ENCODE measurements at regions not wholly inside any gene's neighbourhood (a gene's known extent, or its start where the extent isn't known, plus 50 kb on each side); places are given as distances from the start of the nearest gene placed in this dataset.

DNA sequence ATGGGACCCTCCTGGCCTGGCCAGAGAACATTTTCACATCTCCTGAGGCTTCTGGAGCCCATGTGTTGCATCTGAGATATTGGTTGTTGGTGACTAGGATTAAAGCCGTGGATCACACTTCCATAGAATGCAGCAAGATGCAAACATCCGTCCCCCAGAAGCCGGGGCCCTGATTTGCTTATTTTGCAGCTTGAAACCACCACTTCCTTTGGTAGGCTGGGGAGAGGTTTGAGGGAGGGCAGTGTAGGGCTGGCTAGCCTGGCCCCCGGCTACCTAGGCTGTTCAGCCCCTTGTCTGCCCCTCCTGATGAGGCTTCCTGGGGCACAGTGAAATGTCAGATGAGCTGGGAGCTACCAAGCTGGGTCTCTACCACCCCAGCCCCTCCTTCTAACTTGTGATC is 209.7 kb upstream of the PWP1 start:
- TF ChIP-seq, protein P1, sequence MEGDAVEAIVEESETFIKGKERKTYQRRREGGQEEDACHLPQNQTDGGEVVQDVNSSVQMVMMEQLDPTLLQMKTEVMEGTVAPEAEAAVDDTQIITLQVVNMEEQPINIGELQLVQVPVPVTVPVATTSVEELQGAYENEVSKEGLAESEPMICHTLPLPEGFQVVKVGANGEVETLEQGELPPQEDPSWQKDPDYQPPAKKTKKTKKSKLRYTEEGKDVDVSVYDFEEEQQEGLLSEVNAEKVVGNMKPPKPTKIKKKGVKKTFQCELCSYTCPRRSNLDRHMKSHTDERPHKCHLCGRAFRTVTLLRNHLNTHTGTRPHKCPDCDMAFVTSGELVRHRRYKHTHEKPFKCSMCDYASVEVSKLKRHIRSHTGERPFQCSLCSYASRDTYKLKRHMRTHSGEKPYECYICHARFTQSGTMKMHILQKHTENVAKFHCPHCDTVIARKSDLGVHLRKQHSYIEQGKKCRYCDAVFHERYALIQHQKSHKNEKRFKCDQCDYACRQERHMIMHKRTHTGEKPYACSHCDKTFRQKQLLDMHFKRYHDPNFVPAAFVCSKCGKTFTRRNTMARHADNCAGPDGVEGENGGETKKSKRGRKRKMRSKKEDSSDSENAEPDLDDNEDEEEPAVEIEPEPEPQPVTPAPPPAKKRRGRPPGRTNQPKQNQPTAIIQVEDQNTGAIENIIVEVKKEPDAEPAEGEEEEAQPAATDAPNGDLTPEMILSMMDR (IDR thresholded peaks at IDR 0.05), result no peak

DNA sequence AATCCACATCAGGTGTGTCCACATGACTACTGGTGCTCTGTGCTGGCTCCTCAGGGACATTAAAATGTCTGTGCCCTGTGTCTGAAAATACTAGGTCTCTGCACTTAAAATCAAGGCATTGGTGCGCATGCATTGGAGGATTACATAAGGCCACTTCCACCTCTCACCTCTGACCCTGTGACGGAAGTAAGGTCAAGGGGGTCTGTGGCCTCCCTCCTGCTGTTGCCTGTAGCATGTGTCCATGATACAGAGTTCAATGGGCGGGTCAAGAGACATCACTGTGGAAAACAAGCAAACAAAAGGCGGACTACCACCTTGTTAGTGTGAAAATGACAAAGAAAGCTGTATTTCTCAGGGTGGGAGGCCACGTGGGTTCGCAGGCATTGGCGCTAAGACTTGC is 208.6 kb upstream of the PWP1 start:
- TF ChIP-seq, protein P1 (IDR thresholded peaks at IDR 0.05), result no peak

DNA sequence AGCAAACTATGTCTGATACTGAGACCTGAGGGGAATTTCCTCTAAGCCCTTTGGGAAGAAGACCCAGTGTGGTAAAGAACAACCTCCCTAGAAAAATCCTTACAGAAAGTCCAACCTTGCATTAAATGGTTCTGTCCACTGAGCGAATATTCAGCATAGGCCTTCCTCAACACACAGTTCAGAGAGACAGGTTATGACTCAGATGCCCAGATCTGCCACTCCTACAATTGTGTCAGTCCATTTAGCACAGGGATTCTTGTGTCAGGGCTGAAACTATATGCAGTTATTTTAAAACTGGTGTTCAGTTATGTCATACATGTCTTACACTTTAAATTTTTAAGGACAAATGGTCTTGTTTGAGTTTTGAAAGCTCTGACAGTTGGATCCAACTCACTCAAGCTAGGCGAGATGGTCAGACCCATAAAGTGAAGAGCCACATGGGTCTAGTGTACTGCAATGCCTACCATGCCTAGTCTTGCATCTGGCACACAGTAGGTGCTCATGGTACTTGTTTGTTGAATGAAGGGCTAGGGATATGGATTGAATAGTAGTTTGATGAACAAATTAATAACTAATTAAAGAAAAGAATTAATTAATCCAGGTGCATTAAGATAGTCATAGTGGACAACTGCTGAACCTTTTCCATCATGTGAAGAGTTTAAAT is 207.5 kb upstream of the PWP1 start:
- TF ChIP-seq, protein P1 (IDR thresholded peaks at IDR 0.05), result no peak

DNA sequence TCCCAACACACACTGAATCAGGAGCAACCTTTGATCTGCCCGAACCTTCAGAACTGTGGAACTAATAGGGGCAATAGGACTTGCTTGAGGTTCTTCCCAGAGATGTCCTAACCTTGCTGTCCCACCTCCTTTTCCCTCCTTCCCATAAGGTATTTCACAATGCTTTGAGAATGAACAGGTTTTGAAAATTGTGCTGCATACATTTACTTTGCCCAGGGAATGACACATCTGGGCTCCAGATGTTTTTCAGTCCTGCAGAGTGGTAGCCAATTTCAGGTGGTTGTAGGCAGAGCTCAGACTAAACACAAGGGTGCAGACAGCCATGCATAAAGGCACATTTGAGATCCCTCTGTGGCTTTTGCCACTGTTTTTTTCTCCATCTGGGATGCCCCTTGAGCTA is 206.7 kb upstream of the PWP1 start:
- TF ChIP-seq, protein P1 (IDR thresholded peaks at IDR 0.05), result no peak

DNA sequence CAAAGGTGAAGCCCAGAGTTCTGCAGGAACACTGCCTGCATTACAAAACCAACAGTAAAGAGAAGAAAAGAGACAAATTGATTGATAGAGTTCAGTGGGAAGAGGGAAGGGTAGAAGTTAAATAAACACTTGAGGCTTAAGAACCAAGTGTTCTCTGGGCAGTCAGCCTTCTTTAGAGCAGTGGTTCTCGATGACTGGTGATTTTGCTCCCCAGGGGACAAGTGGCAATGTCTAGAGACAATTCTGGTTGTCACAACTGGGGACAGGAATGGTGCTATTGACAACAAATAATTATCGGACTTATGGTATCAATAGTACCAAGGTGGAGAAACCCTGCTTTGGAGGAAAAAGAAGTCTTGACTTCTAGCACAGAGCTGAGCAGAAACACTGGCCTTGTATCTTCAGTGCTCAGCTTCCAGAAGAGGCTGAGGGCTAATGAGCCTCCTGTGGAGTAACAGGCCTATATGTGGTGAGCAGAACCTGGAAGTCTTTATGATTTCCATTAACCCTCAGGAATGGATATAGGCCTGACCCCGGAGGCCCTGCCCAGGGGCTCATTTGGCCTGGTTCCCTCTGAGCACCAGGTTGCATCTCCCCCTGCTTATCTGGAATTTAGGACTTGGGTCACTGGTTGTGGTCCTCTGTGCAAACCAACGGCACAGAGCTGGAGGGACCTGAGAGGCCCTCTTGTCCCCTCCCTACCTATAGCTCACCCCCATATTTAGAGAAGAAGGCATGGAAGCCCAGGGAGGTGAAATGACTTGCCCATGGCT is 204.6 kb upstream of the PWP1 start:
- TF ChIP-seq, protein P1 (IDR thresholded peaks at IDR 0.05), result no peak

DNA sequence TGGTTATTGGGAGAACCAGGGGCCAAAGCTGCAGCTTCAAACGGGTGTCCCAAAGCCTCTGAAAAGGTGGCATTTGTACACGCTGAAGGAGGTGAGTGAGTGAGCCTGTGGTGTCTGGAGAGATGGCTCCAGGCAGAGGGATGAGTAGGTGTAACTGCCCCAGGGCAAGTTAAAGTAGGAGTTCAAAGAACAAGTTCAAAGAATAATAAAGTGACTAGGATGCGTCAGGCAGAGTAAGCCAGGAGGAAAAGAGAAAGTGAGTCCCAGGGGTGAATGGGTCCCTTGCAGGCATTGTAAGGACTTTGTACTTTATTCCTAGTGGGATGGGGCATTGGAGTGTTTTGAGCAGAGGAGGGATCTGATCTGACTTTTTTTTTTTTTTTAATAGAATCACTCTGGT is 201.4 kb upstream of the PWP1 start:
- TF ChIP-seq, protein P1 (IDR thresholded peaks at IDR 0.05), result no peak

DNA sequence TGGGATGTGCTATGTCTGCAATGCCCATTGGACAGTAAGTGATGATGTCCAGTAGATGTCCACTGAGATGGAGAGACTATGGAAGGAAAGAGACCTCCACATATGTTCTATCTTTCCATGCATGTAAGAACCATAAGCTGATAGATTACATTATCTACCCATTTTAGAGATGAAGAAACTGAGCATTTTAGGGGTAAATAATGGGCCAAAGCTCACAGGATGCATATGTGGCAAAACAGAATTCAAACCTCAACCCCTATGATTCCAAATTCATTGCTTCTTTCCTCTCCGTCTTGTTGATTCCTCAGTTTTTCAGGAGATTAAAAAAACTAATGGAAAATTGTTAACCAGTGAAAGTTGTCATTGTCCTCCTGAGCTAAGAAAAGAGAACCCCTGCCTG is 200.7 kb upstream of the PWP1 start:
- TF ChIP-seq, protein P1 (IDR thresholded peaks at IDR 0.05), result no peak

All from LNCAP (cell line).